GM19372 (cell line): ENCODE measurements at regions not wholly inside any gene's neighbourhood (a gene's known extent, or its start where the extent isn't known, plus 50 kb on each side); places are given as distances from the start of the nearest gene placed in this dataset.

Experiments used
- ATAC-seq: cut with Tn5 transposase; IDR thresholded peaks from one replicate; pipeline ENCODE4 v1.9.1; 2021; ENCODE audit warnings: mild to moderate bottlenecking, low read depth, moderate library complexity; ENCODE audit not compliant: unreplicated experiment

- no peak for ATAC-seq
Measured at GRCh38 chr2:67516362-67516761, 119.2 kb downstream of the ETAA1 start.

GRCh38 chr2:67516899-67517530 lies 119.9 kb downstream of the ETAA1 start:
- ATAC-seq, result no peak

- ATAC-seq, result no peak
Measured at GRCh38 chr2:67522148-67522547, 125.0 kb downstream of the ETAA1 start.

GRCh38 chr2:67524213-67524612 lies 127.1 kb downstream of the ETAA1 start:
- ATAC-seq, result no peak

- ATAC-seq, result no peak
Measured at GRCh38 chr2:67524777-67525176, 127.6 kb downstream of the ETAA1 start.

- ATAC-seq, result no peak
Measured at GRCh38 chr2:67526283-67526682, 129.2 kb downstream of the ETAA1 start.

GRCh38 chr2:67528320-67528719 lies 131.2 kb downstream of the ETAA1 start:
- no peak for ATAC-seq

GRCh38 chr2:67532387-67532786 lies 135.3 kb downstream of the ETAA1 start:
- no peak for ATAC-seq

GRCh38 chr2:67534745-67535144 lies 137.6 kb downstream of the ETAA1 start:
- no peak for ATAC-seq

GRCh38 chr2:67540962-67541361 lies 143.8 kb downstream of the ETAA1 start:
- ATAC-seq, result no peak

GRCh38 chr2:67544286-67544685 lies 147.2 kb downstream of the ETAA1 start:
- ATAC-seq, result no peak

- no peak for ATAC-seq
Measured at GRCh38 chr2:67548317-67549201, 151.4 kb downstream of the ETAA1 start.

- no peak for ATAC-seq
Measured at GRCh38 chr2:67559156-67559555, 162.0 kb downstream of the ETAA1 start.

- ATAC-seq, result no peak
Measured at GRCh38 chr2:67560771-67561456, 163.8 kb downstream of the ETAA1 start.

- no peak for ATAC-seq
Measured at GRCh38 chr2:67561457-67561965, 164.4 kb downstream of the ETAA1 start.

GRCh38 chr2:67564076-67564475 lies 166.9 kb downstream of the ETAA1 start:
- no peak for ATAC-seq

- ATAC-seq, result no peak
Measured at GRCh38 chr2:67564626-67565025, 167.5 kb downstream of the ETAA1 start.

GRCh38 chr2:67565262-67565661 lies 168.1 kb downstream of the ETAA1 start:
- no peak for ATAC-seq

- ATAC-seq, result no peak
Measured at GRCh38 chr2:67565761-67566160, 168.6 kb downstream of the ETAA1 start.

GRCh38 chr2:67566285-67566684 lies 169.2 kb downstream of the ETAA1 start:
- no peak for ATAC-seq

GRCh38 chr2:67566958-67567635 lies 170.0 kb downstream of the ETAA1 start:
- ATAC-seq, result no peak
